GM23338 (cell line): ENCODE measurements at regions not wholly inside any gene's neighbourhood (a gene's known extent, or its start where the extent isn't known, plus 50 kb on each side); places are given as distances from the start of the nearest gene placed in this dataset.

Experiments
- CREB1 ChIP-seq: fragments of 250-450 bp; sonication (Bioruptor Pico); IDR thresholded peaks from 2 replicates; pipeline ENCODE4 v1.5.0; 2020; ENCODE audit warnings: low read depth, mild to moderate bottlenecking, moderate library complexity
- CTCF ChIP-seq, 2 experiments: fragments of 200-600 bp in 1 of 2; sonication (generic) in 1 of 2; conservative IDR thresholded peaks; 2 replicates each; pipeline versions ENCODE4 v1.5.1 to v1.6.1; 2016 to 2017; ENCODE audit warnings: antibody characterized with exemption in 2 of 2, low read depth in 2 of 2, mild to moderate bottlenecking in 2 of 2, moderate library complexity in 1 of 2
- EZH2 ChIP-seq: fragments of 200-600 bp; sonication (generic); IDR thresholded peaks from one replicate; pipeline ENCODE4 v1.8.0; 2017; ENCODE audit warnings: antibody characterized with exemption, mild to moderate bottlenecking, low read depth; ENCODE audit not compliant: unreplicated experiment
- EZH2phosphoT487 ChIP-seq: fragments of 200-600 bp; sonication (generic); IDR thresholded peaks from one replicate; pipeline ENCODE4 v1.8.1; 2018; ENCODE audit warnings: antibody characterized with exemption; ENCODE audit not compliant: unreplicated experiment
- POLR2AphosphoS5 ChIP-seq: IDR thresholded peaks from 2 replicates; pipeline ENCODE4 v1.6.1; 2016; ENCODE audit warnings: antibody characterized with exemption, low read depth
- REST ChIP-seq: IDR thresholded peaks from one replicate; pipeline ENCODE4 v1.6.1; 2018; ENCODE audit warnings: antibody characterized with exemption; ENCODE audit not compliant: unreplicated experiment
- ZNF114 ChIP-seq: fragments of 250-450 bp; sonication (Bioruptor Pico); IDR thresholded peaks from 2 replicates; pipeline ENCODE4 v1.5.0; 2020; ENCODE audit warnings: mild to moderate bottlenecking, moderate library complexity
- TF ChIP-seq, protein P1 (sequence below): IDR thresholded peaks from 2 replicates; pipeline ENCODE4 v1.6.1; 2016; ENCODE audit warnings: antibody characterized with exemption

DNA sequence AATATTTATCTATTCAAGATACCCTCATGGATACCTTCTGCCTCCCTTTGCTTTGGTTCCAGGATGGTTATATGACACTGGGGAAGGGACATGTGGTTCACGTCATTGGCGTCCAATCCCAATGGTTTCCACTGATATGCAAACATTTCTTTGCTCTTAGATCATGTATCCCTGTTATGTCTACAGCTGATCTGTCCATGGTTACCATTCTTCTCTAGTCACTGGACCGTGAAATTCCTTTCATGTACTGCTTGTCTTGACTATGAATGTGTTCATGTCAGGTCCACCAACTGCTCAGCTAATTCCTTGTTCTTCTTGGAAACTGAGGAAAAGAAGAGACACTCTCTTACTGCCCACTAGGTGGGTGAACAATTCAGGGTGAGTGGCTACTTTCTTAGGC lies 391.1 kb upstream of the ZNF608 start:
- TF ChIP-seq POLR2AphosphoS5 = no peak
- TF ChIP-seq CREB1 = no peak
- TF ChIP-seq CTCF (conservative IDR thresholded peaks at IDR 0.05; ENCODE audit: low read depth in 2 of 2) = no peak
- no peak for TF ChIP-seq EZH2
- no peak for TF ChIP-seq REST
- TF ChIP-seq EZH2phosphoT487 = no peak
- TF ChIP-seq, protein P1, sequence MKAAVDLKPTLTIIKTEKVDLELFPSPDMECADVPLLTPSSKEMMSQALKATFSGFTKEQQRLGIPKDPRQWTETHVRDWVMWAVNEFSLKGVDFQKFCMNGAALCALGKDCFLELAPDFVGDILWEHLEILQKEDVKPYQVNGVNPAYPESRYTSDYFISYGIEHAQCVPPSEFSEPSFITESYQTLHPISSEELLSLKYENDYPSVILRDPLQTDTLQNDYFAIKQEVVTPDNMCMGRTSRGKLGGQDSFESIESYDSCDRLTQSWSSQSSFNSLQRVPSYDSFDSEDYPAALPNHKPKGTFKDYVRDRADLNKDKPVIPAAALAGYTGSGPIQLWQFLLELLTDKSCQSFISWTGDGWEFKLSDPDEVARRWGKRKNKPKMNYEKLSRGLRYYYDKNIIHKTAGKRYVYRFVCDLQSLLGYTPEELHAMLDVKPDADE = no peak
- no peak for TF ChIP-seq ZNF114
